Activated T-helper 17 cell treated with anti-CD3 and anti-CD28 coated beads, Interleukin-2, amount 50 U/mL, for 72 hours (primary cell): ENCODE measurements at regions not wholly inside any gene's neighbourhood (a gene's known extent, or its start where the extent isn't known, plus 50 kb on each side); places are given as distances from the start of the nearest gene placed in this dataset.

Experiments used
- ATAC-seq: fragments of 150-1000 bp; cut with Tn5 transposase; replicated peaks from 2 replicates; pipeline ENCODE4 v1.10.0; 2021; ENCODE audit warnings: mild to moderate bottlenecking, moderate library complexity
- H3K27ac Mint-ChIP-seq: one replicate; pipeline ENCODE4 v1.8.0; 2022; ENCODE audit warnings: mixed read lengths
- H3K27me3 Mint-ChIP-seq: one replicate; pipeline ENCODE4 v1.8.0; 2022; ENCODE audit warnings: mixed read lengths
- H3K36me3 Mint-ChIP-seq: one replicate; pipeline ENCODE4 v1.8.0; 2022; ENCODE audit warnings: low read depth, mild to moderate bottlenecking, mixed read lengths
- H3K4me1 Mint-ChIP-seq: one replicate; pipeline ENCODE4 v1.8.0; 2022; ENCODE audit warnings: mixed read lengths
- H3K4me3 Mint-ChIP-seq: one replicate; pipeline ENCODE4 v1.8.0; 2022; ENCODE audit warnings: mild to moderate bottlenecking, mixed read lengths
- H3K9me3 Mint-ChIP-seq: one replicate; pipeline ENCODE4 v1.8.0; 2022; ENCODE audit warnings: mixed read lengths

DNA sequence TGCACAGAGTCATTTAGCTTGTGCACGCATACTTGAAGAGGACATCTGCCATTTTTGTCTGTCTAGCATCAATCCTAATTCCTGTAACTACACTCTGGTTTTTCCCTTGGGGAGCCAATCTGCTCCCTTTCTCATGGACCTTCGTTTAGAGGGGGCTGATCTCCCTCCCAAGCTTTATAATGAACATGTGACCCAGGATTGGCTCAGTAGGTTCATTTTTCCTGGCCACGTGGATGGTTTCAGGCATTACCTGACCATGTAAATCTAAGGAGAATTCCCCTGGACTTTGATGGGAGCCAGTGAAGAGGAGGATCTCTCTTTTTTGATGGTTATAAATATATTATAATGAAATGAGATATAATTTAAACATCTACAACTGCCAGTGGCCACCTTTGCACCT, 56.8 kb upstream of the HS3ST2 start:
- Mint-ChIP-seq H3K27me3 (peaks cover 27% of the 10 kb centered on the region), H3K4me3 (no peak overlapping the region), H3K36me3 (no peaks in the 10 kb centered on the region), H3K27ac (no peak overlapping the region), H3K4me1 (no peaks in the 10 kb centered on the region), H3K9me3 (no peaks in the 10 kb centered on the region)
- ATAC-seq, result no peak

DNA sequence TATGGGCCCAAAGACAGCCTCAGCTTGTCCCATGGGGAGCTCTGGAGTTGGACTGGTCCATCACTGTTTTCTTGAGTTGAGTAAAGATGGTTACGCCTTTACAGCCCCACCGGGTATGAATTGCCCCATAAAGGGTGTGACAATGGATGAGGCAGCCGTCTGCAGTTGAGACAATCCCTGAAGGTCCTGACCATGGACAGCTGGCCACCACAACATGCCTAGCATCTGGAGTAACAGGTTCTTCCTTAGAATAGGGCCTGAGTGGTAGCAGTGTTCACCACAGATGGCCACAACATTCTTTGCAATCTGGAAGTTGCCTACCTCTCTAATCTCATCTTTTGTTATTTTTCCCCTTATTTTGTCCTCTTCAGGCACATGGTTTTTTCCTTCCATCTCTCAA, 51.5 kb upstream of the HS3ST2 start:
- ATAC-seq, result no peak
- Mint-ChIP-seq H3K27ac (no peak overlapping the region), H3K9me3 (no peaks in the 10 kb centered on the region)

DNA sequence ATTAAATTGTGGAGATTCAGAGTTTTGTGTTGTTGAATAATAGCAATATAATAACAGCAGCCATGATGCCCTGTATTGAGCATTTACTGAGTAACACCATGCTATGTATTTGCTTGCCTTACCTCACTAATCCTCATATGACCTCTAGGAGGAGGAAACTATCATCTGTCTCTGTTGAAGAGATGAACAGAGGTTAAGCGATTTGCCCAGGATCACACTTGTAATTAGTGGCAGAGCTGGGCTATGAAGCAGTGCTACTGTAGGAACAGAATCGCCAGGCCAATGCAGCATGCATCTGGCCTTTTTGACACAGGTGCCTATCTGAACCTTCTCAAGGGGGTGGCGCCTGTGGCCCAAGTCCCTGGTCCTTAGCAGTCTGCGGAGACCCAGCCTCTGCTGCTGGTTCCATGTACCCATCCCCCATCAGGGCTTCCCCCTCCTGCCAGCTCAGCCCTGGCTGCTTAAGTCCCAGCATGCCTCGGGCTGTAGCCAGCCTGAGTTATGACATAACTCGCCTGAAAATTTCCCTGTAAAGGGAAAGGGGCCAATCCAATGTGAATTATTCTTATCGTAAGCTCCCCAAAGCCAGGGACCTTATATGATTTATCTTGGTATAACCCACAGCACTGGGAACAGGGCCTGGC, 50.4 kb upstream of the HS3ST2 start:
- Mint-ChIP-seq H3K4me3 (no peak overlapping the region), H3K4me1 (no peaks in the 10 kb centered on the region), H3K36me3 (no peaks in the 10 kb centered on the region), H3K9me3 (no peaks in the 10 kb centered on the region), H3K27me3 (peaks cover 14% of the 10 kb centered on the region), H3K27ac (no peak overlapping the region)
- ATAC-seq, result no peak

More for the DNA sequence above, 51.5 kb upstream of the HS3ST2 start:
- Mint-ChIP-seq H3K27me3 (peaks cover 22% of the 10 kb centered on the region), H3K4me1 (no peaks in the 10 kb centered on the region), H3K4me3 (no peak overlapping the region), H3K36me3 (no peaks in the 10 kb centered on the region)
